DOHH2 (cell line): ENCODE measurements at regions not wholly inside any gene's neighbourhood (a gene's known extent, or its start where the extent isn't known, plus 50 kb on each side); places are given as distances from the start of the nearest gene placed in this dataset.

ENCODE experiments used
- EZH2phosphoT487 ChIP-seq: fragments of 200-600 bp; sonication (generic); IDR thresholded peaks from 2 replicates; pipeline ENCODE4 v1.6.1; 2017; ENCODE audit warnings: borderline replicate concordance, mild to moderate bottlenecking, antibody characterized with exemption, low read length, moderate library complexity, mixed read lengths
- TF ChIP-seq, protein P1 (sequence below): fragments of 200-600 bp; sonication (generic); IDR thresholded peaks from one replicate; pipeline ENCODE4 v1.5.1; 2014; ENCODE audit warnings: antibody characterized with exemption, mild to moderate bottlenecking, low read depth, low read length; ENCODE audit not compliant: poor library complexity, severe bottlenecking

DNA sequence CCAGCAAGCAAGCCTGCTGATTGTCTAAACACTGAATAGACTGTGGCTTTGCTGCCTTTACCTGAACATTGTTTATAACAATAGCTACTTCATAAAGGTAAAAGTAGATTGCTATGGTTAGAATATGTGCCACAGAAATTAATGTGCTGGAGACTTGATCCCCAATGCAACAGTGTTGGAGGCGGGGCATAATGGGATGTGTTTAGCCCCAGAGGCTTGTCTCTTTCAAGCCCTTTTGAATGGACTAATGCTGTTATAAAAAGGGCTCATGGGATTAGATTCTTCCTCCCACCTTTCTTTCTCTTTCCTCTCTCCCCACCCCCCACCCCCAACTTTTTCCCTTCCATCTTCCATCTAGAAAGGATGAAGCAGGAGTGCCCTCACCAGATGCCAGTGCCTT is 80.2 kb upstream of the PPP2R5A start:
- TF ChIP-seq, protein P1, sequence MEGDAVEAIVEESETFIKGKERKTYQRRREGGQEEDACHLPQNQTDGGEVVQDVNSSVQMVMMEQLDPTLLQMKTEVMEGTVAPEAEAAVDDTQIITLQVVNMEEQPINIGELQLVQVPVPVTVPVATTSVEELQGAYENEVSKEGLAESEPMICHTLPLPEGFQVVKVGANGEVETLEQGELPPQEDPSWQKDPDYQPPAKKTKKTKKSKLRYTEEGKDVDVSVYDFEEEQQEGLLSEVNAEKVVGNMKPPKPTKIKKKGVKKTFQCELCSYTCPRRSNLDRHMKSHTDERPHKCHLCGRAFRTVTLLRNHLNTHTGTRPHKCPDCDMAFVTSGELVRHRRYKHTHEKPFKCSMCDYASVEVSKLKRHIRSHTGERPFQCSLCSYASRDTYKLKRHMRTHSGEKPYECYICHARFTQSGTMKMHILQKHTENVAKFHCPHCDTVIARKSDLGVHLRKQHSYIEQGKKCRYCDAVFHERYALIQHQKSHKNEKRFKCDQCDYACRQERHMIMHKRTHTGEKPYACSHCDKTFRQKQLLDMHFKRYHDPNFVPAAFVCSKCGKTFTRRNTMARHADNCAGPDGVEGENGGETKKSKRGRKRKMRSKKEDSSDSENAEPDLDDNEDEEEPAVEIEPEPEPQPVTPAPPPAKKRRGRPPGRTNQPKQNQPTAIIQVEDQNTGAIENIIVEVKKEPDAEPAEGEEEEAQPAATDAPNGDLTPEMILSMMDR, result no peak
- TF ChIP-seq EZH2phosphoT487, result no peak
